NCI-H1105 treated with DMSO at 0.1 percent for 48 hours (cell line): ENCODE measurements at regions not wholly inside any gene's neighbourhood (a gene's known extent, or its start where the extent isn't known, plus 50 kb on each side); places are given as distances from the start of the nearest gene placed in this dataset.
A peak's percentile ranks its signal among the peaks of the same experiment; 100 is the strongest.
"Not testable (repeated sequence)": the region's sequence is repeated elsewhere in the genome, so short reads cannot be mapped to it uniquely, and the experiment has no call there.

Source experiments
- DNase-seq: peaks from one replicate; lab custom pipeline; 2025; lab: John Stamatoyannopoulos, UW

DNA sequence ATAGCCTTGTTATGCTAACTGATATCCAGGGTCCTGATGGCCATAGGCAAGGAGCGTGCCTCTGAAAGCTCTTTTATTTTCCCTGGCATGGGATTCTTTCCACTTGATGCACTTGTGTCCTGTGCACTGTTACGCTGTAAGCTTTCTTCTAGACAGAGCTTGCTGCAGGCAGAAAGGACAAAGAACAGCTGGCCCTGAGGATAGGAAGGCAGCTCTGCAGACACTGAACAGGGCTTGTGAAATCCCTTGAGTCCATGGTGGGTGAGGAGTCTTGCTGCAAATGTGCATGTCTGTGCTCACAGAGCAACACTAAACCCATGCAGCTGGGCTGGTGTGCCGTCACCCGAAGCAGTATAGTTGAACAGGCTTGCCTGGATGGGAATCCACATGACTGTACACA, 126.6 kb downstream of the AKAP11 start:
- no peak for DNase-seq

GRCh38 chr13:42400188-42400833, 128.4 kb downstream of the AKAP11 start:
- DNase-seq, result no peak

DNA sequence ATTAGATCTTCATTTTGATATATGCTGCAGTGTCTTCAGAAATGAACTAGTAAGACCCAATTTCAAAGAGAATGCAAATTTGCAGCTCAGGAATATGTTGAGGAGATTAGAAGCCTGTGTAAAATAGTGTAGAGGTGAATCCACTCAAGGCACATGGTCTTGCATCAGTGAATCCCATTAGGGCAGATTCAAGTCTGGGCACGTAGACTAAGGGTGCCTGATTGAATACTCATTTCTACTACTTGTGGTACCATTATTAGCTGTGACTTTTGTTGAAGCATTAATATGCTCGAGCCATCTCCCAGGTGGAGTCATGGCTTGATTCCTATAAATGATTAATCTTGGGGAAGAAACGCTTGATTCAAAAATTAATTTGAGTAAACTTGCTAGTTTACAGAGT, 129.4 kb downstream of the AKAP11 start:
- DNase-seq, result peak; percentile 55

DNA sequence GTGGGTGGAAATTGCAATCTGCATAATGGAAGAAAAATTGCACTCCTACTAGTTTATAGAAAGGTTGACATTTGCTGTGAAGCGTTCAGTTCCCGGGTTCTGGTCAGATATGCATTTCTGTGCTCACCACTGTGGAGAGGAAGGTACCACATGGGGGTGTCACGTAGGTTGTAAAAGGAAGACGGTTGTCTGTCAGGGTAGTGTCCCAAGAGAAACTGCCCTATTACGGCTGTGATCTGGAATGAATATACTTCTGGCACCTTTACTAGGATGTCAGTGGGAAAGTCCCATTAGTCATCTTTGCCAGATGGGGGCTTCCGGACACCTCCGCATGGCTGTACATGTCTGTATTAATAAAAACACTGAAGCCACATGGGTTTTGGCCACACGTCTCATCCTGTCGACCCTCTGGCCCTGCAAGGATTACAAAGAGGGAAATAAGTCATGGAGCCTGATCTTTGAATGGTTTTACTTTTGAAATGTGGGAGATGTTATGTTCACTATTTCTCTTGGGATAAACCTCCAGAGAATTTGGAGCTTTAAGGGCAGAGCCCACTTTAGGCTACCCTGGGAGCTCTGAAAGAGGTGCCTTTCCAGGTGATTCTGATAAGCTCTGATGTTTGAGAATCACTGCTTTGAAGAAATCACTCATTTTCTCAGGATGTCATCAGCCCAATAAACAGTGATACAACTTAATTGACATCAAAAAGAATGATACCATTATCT, 133.9 kb downstream of the AKAP11 start:
- DNase-seq, result no peak

DNA sequence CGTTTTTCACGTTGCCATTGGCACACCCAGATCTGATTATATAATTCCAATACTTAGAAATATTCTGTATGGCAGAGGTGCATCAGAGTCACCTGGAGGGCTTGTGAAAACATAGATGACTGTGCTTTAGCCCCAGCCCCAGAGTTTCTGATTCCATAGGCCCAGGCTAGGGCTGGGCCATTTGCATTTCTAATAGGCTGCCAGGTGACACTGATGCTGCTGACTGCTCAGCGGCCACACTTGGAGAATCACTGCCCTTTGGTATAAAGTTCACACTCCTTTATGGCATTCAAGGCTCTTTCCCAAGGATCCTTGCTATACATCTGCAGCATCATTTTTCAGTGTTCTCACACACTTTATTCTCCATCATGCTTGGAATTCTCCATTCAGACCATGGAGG, 137.1 kb downstream of the AKAP11 start:
- no peak for DNase-seq

DNA sequence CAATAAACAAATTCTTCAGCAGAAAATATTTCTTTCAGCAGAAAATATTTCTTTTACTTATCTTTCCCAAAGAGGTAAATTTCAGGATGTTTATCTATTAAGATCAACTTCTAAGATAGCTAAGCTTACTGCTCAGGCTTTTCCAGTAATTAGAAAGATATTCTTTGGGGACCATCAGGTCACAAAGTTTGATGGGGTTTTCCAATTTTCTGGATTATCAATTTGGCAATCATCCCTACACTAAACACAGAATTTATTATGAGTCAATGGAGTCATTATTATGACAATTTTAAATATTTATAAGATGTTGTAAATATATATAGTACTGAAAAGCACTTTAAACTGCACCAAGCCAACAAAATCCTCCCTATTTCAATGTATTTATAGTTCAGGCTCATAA, 137.6 kb downstream of the AKAP11 start:
- no peak for DNase-seq

GRCh38 chr13:42412812-42413483, 141.0 kb downstream of the AKAP11 start:
- DNase-seq, result no peak

GRCh38 chr13:42413484-42413815, 141.5 kb downstream of the AKAP11 start:
- no peak for DNase-seq

- DNase-seq, result no peak
Measured at GRCh38 chr13:42417626-42418025, 145.7 kb downstream of the AKAP11 start.

GRCh38 chr13:42418184-42418583, 146.2 kb downstream of the AKAP11 start:
- no peak for DNase-seq

DNA sequence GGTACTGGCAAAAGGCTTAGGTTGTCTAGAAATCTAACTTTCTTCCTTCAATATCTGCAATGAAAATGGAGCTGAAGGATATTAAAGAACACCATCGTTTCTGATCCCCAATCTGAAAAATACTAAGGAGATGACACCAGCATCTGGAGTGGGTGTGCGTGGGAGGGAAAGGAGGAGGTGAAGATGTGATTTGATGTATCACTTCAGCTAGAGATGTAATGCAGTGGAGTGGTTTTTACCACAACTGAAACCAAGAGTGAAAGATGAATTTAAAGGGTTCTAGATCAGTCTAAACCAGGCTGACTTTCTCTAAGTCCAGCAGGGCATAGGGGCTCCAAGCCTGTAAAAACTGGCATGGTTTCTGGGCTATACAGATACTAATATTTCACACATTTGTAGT, 148.4 kb downstream of the AKAP11 start:
- DNase-seq, result no peak

GRCh38 chr13:42422681-42423080, 150.7 kb downstream of the AKAP11 start:
- DNase-seq, result no peak

DNA sequence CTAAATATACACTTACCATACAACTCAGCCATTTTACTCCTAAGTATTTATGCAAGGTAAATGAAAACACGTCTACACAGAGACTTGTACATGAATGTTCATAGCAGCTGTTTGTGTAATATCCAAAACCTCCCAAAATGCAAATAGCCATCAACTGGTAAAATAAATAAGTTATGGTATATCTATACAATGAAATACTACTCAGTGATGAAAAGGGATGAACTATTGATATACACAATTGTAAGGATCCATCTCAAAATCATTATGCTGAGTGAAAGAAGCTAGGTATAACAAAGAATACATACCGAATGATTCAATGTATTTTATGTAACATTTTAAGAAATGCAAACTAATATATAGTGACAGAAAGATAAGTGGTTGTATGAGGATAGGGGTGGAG, 149.8 kb upstream of the TNFSF11 start:
- DNase-seq, result no peak

DNA sequence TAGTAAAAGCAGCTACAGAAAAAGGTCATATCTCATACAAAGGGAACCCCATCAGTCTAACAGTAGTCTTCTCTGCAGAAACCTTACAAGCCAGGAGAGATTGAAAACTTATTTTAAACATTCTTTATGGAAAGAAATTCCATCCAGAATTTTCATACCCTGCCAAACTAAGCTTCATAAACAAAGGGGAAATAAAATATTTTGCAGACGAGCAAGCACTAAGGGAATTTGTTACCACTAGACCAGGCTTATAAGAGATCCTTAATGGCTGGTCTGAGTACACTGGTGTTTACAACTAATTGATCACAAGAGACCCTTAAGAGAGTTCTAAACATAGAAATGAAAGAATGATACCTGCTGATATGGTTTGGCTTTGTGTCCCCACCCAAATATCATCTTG, 128.6 kb upstream of the TNFSF11 start:
- DNase-seq, result no peak

- not testable (repeated sequence) for DNase-seq
Measured at GRCh38 chr13:42446597-42446996, 127.4 kb upstream of the TNFSF11 start.

DNA sequence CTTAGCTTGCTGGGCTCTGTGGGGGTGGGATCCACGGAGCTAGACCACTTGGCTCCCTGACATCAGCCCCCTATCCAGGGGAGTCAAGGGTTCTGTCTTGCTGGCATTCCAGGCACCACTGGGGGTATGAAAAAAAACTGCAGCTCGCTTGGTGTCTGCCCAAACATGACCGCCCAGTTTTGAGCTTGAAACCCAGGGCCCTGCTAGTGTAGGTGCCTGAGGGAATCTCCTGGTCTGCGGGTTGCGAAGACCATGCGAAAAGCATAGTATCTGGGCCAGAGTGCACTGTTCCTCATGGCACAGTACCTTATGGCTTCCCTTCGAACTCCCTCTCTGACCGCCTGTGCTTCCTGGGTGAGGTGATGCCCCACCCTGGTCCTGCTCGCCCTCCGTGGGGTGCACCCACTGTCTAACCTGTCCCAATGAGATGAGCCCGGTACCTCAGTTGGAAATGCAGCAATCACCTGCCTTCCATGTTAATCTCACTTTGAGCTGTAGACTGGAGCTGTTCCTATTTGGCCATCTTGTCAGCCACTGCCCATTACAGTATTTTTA, 120.8 kb upstream of the TNFSF11 start:
- no peak for DNase-seq

- DNase-seq, result no peak
Measured at GRCh38 chr13:42454749-42455148, 119.2 kb upstream of the TNFSF11 start.

- no peak for DNase-seq
Measured at GRCh38 chr13:42458193-42458592, 115.8 kb upstream of the TNFSF11 start.

- DNase-seq, result no peak
Measured at GRCh38 chr13:42466123-42466522, 107.8 kb upstream of the TNFSF11 start.

GRCh38 chr13:42466609-42467008, 107.3 kb upstream of the TNFSF11 start:
- DNase-seq, result no peak

- DNase-seq, result no peak
Measured at GRCh38 chr13:42474954-42475353, 99.0 kb upstream of the TNFSF11 start.

GRCh38 chr13:42477596-42478190, 96.3 kb upstream of the TNFSF11 start:
- peak; percentile 53 for DNase-seq
